ENCODE measurements at regions not wholly inside any gene's neighbourhood (a gene's known extent, or its start where the extent isn't known, plus 50 kb on each side); places are given as distances from the start of the nearest gene placed in this dataset.

DNA sequence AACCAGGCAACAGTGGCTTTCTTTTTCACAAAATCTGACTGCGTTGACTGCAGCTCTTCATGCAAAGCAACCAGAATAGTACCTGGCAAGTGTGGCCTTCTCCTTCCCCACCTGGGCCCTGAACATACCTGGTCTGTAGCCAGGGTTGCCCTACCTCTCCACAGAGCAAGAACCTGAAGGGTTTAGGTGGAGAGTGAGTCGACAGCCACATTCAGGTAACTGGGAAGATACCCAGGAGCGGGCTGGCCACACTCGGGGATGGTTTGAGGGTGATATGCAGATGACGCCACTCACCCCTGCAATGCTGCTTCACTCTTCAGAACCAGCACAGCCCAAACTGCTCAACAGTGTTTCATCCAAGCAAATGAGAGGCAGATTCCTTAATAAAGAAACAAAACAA lies 117.3 kb downstream of the TTC32 start:
- DNase-seq (ENCODE audit: low spot score), result no peak

GRCh38 chr2:19783935-19784334 lies 117.8 kb downstream of the TTC32 start:
- DNase-seq (ENCODE audit: low spot score), result no peak

GRCh38 chr2:19776941-19777514 lies 124.8 kb downstream of the TTC32 start:
- no peak for DNase-seq (ENCODE audit: low spot score)

- no peak for DNase-seq (ENCODE audit: low spot score)
Observed at GRCh38 chr2:19775838-19776237, 125.9 kb downstream of the TTC32 start.

GRCh38 chr2:19775315-19775714 lies 126.5 kb downstream of the TTC32 start:
- DNase-seq (ENCODE audit: low spot score), result no peak

DNA sequence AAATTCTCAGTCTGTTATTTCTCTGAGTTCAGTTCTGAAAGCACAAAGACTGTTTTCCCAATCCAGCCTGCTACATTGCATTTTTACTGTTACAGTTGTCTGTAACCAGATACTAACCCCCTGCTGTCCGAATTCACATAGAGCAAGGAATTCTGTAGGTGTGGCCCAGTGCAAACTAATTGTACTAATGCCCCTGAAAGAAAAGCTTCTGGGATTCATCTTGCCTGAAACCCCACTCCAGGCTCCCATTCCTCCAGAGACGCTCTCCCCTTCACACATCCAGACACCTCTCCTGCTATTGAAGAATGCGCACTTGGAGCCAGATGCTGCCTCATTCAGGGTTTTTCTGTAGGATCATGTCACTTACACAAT lies 127.0 kb downstream of the TTC32 start:
- no peak for DNase-seq (ENCODE audit: low spot score)

GRCh38 chr2:19772981-19773380 lies 128.8 kb downstream of the TTC32 start:
- no peak for DNase-seq (ENCODE audit: low spot score)

GRCh38 chr2:19769513-19769912 lies 132.3 kb downstream of the TTC32 start:
- DNase-seq (ENCODE audit: low spot score), result no peak

GRCh38 chr2:19767899-19768298 lies 133.9 kb downstream of the TTC32 start:
- DNase-seq (ENCODE audit: low spot score), result no peak

DNA sequence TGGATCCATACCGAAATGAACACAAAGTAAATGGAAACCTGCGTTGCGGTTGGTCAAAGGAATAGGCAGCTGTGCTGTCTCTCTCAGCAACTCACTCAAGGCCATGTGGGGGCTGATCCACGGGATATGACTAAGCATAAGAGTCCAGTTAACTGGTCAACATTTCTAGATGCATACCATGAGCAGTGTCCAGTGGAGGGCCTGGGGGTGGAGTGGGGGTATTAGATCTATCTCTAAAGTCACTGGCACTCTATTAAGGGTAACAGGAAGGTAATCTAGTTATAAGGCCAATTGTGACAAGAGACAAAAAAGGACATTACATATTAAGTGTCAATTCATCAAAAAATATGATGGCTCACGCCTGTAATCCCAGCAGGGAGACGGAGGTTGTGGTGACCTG lies 136.8 kb downstream of the TTC32 start:
- no peak for DNase-seq (ENCODE audit: low spot score)

DNA sequence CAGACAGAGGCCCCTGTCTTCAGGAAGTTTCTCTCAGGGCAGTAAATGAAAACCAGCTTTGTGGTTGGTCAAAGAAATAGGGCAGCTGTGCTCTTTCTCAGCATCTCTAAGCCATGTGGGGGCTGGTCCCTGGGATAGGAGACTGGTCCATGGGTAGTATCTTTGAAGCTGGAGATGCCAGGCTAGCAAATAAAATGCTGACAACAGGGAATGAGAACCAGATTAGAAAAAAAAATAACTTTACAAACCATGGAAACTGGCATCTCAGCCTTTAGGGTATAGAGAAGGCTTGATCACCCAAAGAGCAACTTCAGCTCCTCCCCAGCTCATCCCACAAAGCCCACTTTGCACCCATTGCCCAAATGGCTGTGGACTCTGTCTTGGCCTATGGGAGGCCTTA lies 138.1 kb downstream of the TTC32 start:
- DNase-seq (ENCODE audit: low spot score), result no peak

- DNase-seq (ENCODE audit: low spot score), result no peak
Observed at GRCh38 chr2:19762959-19763605, 138.7 kb downstream of the TTC32 start.

GRCh38 chr2:19762142-19762541 lies 139.6 kb downstream of the TTC32 start:
- DNase-seq (ENCODE audit: low spot score), result no peak

- no peak for DNase-seq (ENCODE audit: low spot score)
Observed at GRCh38 chr2:19759880-19760279, 141.9 kb downstream of the TTC32 start.

DNA sequence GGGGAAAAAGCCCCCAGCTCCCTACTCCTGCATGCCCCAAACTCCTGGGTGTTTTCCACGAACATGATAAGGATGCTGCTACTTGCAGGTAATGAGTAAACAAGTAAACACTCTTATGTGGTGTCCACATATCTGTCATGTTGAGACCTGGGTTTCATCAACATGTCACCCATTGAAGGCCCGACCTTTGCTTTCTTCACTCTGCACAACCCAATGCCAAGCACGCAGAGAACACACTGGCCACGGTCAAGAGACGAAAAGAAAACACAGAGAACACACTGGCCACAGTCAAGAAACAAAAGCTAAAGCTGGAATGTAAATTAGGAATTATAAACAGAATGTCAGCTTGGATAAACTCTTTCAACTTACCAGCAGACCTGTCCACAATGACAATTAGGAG lies 143.1 kb downstream of the TTC32 start:
- DNase-seq (ENCODE audit: low spot score), result no peak

GRCh38 chr2:19757586-19757985 lies 144.2 kb downstream of the TTC32 start:
- no peak for DNase-seq (ENCODE audit: low spot score)

DNA sequence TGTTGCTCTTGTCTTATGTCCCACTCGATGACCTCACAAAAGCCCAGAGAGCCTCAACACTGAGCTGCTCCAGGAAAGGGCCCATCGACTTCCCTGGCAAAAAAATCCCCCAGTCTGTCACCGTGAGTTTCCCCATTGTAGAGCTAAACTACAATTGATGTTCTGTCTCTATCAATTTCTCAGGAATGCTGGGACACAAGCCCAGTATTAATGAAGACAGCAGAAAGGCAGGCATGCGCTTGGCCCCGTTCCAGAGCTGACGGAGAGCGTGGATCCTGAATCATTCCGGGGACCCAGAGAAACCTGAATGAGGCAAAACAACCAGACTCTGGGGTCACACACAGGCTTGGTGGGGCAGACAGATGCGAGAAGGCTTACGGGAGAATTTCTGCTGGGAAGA lies 146.9 kb downstream of the TTC32 start:
- no peak for DNase-seq (ENCODE audit: low spot score)

GRCh38 chr2:19753818-19754217 lies 148.0 kb downstream of the TTC32 start:
- DNase-seq (ENCODE audit: low spot score), result no peak

GRCh38 chr2:19753314-19753713 lies 148.5 kb downstream of the TTC32 start:
- no peak for DNase-seq (ENCODE audit: low spot score)

GRCh38 chr2:19752500-19752899 lies 149.3 kb downstream of the TTC32 start:
- DNase-seq (ENCODE audit: low spot score), result no peak

DNA sequence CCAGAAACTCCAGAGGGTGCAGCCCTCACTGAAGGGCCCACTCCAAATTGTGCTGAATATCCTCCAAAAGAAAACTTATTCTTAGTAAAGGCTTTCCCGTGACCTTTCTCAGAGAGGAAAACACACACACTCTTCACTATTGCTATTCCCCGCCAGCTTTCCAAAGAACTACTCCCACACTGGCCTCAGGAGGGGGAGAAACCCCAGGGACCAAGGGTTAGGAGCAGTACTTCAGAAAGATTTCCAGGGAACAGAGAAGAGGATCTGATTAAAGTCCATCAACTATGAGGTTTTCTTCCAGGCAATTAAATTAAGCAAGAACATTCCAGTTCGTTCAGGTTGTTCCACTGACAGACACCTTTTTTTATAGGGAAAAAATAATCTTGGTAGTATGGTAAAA lies 150.2 kb downstream of the TTC32 start:
- no peak for DNase-seq (ENCODE audit: low spot score)

DNA sequence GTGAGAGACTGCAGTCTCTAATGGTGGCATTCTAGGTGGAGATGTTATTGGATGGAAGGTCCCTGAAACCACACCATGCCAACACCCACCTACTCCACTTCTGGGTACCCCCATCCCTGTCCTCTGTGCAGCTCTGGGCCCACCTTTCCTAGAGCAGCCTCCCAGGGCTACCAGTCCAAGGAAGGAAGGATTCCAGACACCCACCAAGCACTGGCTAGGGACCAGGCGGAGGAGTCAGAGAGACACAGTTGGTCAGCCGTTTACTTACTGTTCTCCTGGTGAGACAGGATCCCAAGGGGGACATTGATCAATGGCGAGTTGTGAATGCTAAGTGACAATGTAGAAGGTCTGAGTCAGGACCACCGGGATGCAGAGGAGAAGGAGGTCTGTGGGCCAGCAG lies 151.6 kb downstream of the TTC32 start:
- no peak for DNase-seq (ENCODE audit: low spot score)

DNA sequence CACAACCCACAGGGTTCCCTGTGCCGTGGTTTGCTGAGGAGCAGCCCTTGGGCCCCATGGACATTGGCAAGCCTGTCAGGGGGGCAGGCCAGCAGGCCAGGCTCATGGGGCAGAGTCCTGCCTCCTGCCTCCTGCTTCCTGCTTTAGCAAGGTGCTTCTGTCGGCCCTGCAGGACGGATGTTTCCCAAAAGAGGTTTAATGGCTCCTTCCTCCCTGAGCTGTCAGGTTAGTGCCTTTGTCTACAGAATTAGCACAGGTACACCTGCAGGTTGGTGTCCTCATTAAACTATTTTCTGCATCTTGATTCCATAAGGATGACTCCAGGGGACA lies 152.3 kb downstream of the TTC32 start:
- no peak for DNase-seq (ENCODE audit: low spot score)

GRCh38 chr2:19748711-19749506 lies 152.9 kb downstream of the TTC32 start:
- DNase-seq (ENCODE audit: low spot score), result no peak

Data from activated CD4-positive, alpha-beta T cell treated with anti-CD3 and anti-CD28 coated beads, Interleukin-2, Interleukin-4, amounts not matched to agents 100 ng/mL and 50 ng/mL, durations not matched to agents 16 hours and 8 hours (primary cell).